ENCODE measurements at regions not wholly inside any gene's neighbourhood (a gene's known extent, or its start where the extent isn't known, plus 50 kb on each side); places are given as distances from the start of the nearest gene placed in this dataset.

DNA sequence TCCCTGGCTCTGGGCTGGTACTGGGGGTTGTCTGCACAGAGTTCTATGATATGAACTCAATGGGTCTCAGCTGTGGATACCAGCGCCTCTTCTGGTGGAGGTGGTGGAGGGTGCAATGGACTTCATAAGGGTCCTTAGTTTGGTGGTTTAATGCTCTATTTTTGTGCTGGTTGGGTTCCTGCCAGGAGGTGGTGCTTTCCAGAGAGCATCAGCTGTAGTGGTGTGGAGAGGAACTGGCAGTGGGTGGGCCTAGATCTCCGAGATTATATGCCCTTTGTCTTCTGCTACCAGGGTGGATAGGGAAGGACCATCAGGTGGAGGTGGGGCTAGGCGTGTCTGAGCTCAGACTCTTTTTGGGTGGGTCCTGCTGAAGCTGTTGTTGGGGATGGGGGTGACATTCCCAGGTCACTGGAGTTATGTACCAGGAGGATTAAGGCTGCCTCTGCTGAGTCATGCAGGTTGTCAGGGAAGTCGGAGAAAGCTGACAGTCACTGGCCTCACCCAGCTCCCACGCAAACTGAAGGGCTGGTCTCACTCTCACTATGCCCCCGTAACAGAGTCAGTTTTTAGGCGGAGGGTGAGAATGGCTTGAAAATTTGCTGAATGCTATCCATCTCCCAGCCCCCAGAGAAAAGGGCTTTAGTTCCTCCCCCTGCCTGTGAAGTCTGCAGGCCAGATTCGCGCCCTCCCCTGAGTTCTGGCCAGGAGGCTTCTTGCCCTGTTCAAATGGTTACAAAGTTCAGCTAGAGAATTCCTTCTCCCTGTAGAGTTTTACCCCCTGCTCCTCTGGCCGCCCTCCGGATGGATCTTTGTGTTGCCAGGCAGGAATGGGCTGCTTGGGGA is 902.9 kb downstream of the LTN1 start:
- TF ChIP-seq, protein P1, sequence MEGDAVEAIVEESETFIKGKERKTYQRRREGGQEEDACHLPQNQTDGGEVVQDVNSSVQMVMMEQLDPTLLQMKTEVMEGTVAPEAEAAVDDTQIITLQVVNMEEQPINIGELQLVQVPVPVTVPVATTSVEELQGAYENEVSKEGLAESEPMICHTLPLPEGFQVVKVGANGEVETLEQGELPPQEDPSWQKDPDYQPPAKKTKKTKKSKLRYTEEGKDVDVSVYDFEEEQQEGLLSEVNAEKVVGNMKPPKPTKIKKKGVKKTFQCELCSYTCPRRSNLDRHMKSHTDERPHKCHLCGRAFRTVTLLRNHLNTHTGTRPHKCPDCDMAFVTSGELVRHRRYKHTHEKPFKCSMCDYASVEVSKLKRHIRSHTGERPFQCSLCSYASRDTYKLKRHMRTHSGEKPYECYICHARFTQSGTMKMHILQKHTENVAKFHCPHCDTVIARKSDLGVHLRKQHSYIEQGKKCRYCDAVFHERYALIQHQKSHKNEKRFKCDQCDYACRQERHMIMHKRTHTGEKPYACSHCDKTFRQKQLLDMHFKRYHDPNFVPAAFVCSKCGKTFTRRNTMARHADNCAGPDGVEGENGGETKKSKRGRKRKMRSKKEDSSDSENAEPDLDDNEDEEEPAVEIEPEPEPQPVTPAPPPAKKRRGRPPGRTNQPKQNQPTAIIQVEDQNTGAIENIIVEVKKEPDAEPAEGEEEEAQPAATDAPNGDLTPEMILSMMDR (IDR thresholded peaks at IDR 0.05): no peak
- no peak for TF ChIP-seq POLR2A (IDR thresholded peaks at IDR 0.05)
